B cell (primary cell): ENCODE measurements at regions not wholly inside any gene's neighbourhood (a gene's known extent, or its start where the extent isn't known, plus 50 kb on each side); places are given as distances from the start of the nearest gene placed in this dataset.

Experiments
- ATAC-seq: fragments of 200-7000 bp; cut with Tn5 transposase; one replicate; pipeline ENCODE4 v1.10.0; 2021; ENCODE audit warnings: low read depth, mild to moderate bottlenecking, moderate number of reproducible peaks, moderate library complexity
- CTCF ChIA-PET: fragments of 350-600 bp; sonication (Branson Sonifier 250); formaldehyde crosslinking; loops from one replicate; lab custom pipeline; 2021; ENCODE audit warnings: antibody characterized with exemption, inconsistent platforms; lab: Charles Lee
- POLR2A ChIA-PET: fragments of 350-600 bp; sonication (Branson Sonifier 250); formaldehyde crosslinking; loops from one replicate; lab custom pipeline; 2021; ENCODE audit warnings: antibody characterized with exemption; lab: Charles Lee
- DNase-seq: peaks from one replicate; pipeline ENCODE4 v3.0.0; 2013
- H2AFZ ChIP-seq: 2 replicates; pipeline ENCODE4 v1.6.1; 2012; ENCODE audit warnings: mild to moderate bottlenecking, low read depth, low read length; ENCODE audit not compliant: insufficient read depth, poor library complexity, severe bottlenecking
- H3K27ac ChIP-seq, 2 donors: 1 replicate in 1 of 2; 2 replicates in 1 of 2; pipeline ENCODE4 v1.5.1; 2012 to 2013; ENCODE audit warnings: low read length in 2 of 2, mild to moderate bottlenecking in 2 of 2, moderate library complexity in 1 of 2
- H3K27me3 ChIP-seq, 4 experiments: fragments of 200-600 bp in 1 of 4; sonication (generic) in 1 of 4; replicated peaks in 1 of 4; 1 replicate in 2 of 4; 2 replicates in 2 of 4; pipeline versions ENCODE4 v1.6.1 to v1.7.0; 2013 to 2016; ENCODE audit warnings: low read length in 3 of 4, mild to moderate bottlenecking in 2 of 4, mixed read lengths in 1 of 4, moderate library complexity in 1 of 4; ENCODE audit not compliant: insufficient read depth in 4 of 4, control insufficient read depth in 3 of 4; ENCODE audit errors: control extremely low read depth in 1 of 4
- H3K36me3 ChIP-seq, 2 experiments: replicated peaks in 1 of 2; 1 replicate in 1 of 2; 2 replicates in 1 of 2; pipeline versions ENCODE4 v1.6.1 to v1.7.1; 2013; ENCODE audit warnings: low read length in 1 of 2; ENCODE audit not compliant: insufficient read depth in 2 of 2, control insufficient read depth in 1 of 2; ENCODE audit errors: control extremely low read depth in 1 of 2, extremely low read depth in 1 of 2
- H3K4me1 ChIP-seq, 2 donors: fragments of 200-600 bp in 1 of 2; sonication (generic) in 1 of 2; 1 replicate in 1 of 2; 2 replicates in 1 of 2; pipeline versions ENCODE4 v1.5.1 to v1.6.1; 2013 to 2017; ENCODE audit warnings: low read length in 2 of 2; ENCODE audit not compliant: control insufficient read depth in 2 of 2, insufficient read depth in 2 of 2
- H3K4me2 ChIP-seq: replicated peaks from 2 replicates; pipeline ENCODE3; 2012; ENCODE audit warnings: mild to moderate bottlenecking, low read depth, low read length; ENCODE audit not compliant: poor library complexity, severe bottlenecking
- H3K4me3 ChIP-seq, 5 experiments: fragments of 200-600 bp in 1 of 5; sonication (generic) in 1 of 5; 1 replicate in 3 of 5; 2 replicates in 2 of 5; pipeline versions ENCODE4 v1.5.1 to v1.7.0; 2011 to 2016; ENCODE audit warnings: low read length in 4 of 5, mild to moderate bottlenecking in 4 of 5, low read depth in 2 of 5, control low read depth in 1 of 5, moderate library complexity in 1 of 5; ENCODE audit not compliant: insufficient read depth in 1 of 5; ENCODE audit errors: control extremely low read depth in 1 of 5, extremely low read depth in 1 of 5
- H3K79me2 ChIP-seq: fragments of 200-600 bp; sonication (generic); one replicate; pipeline ENCODE4 v1.6.0; 2016; ENCODE audit warnings: low read length; ENCODE audit not compliant: control insufficient read depth, insufficient read depth
- H3K9ac ChIP-seq: fragments of 200-600 bp; sonication (generic); 2 replicates; pipeline ENCODE4 v1.6.1; 2017; ENCODE audit warnings: mild to moderate bottlenecking, low read length, moderate library complexity
- H3K9me3 ChIP-seq, 3 donors: one replicate each; pipeline versions ENCODE4 v1.6.1 to v1.7.1; 2013; ENCODE audit warnings: low read length in 2 of 3; ENCODE audit not compliant: control insufficient read depth in 2 of 3, insufficient read depth in 1 of 3; ENCODE audit errors: control extremely low read depth in 1 of 3
- H4K20me1 ChIP-seq: 2 replicates; pipeline ENCODE4 v1.6.0; 2012; ENCODE audit warnings: mild to moderate bottlenecking, low read length; ENCODE audit not compliant: insufficient read depth, control insufficient read depth, poor library complexity, severe bottlenecking
- H3K27ac Mint-ChIP-seq: one replicate; pipeline ENCODE4 v1.8.0; 2021; ENCODE audit warnings: mixed read lengths
- H3K27me3 Mint-ChIP-seq: one replicate; pipeline ENCODE4 v1.8.0; 2021; ENCODE audit warnings: mixed read lengths
- H3K4me1 Mint-ChIP-seq: one replicate; pipeline ENCODE4 v1.8.0; 2021; ENCODE audit warnings: mixed read lengths
- H3K4me3 Mint-ChIP-seq: one replicate; pipeline ENCODE4 v1.8.0; 2021; ENCODE audit warnings: mixed read lengths
- H3K9me3 Mint-ChIP-seq: one replicate; pipeline ENCODE4 v1.8.0; 2022; ENCODE audit warnings: mixed read lengths; ENCODE audit not compliant: insufficient read depth
- CTCF ChIP-seq: fragments of 200-600 bp; IDR thresholded peaks from one replicate; pipeline ENCODE4 v1.8.0; 2022; ENCODE audit warnings: antibody characterized with exemption, mild to moderate bottlenecking
- EZH2 ChIP-seq: IDR thresholded peaks from 2 replicates; pipeline ENCODE4 v1.6.1; 2012; ENCODE audit warnings: borderline replicate concordance, low read depth, mild to moderate bottlenecking, moderate library complexity, low read length; ENCODE audit not compliant: insufficient read depth, poor library complexity, severe bottlenecking
- WGBS: methylation state at CpG from one replicate; pipeline ENCODE4 v1.1.5; 2013; ENCODE audit warnings: missing lambda C conversion rate; ENCODE audit not compliant: insufficient coverage; 5-methylcytosine and 5-hydroxymethylcytosine counted together
- intact Hi-C: fragments of 100-400 bp; cut with micrococcal nuclease; formaldehyde crosslinking; loops from one replicate; pipeline ENCODE4 v1.10.0; 2022

DNA sequence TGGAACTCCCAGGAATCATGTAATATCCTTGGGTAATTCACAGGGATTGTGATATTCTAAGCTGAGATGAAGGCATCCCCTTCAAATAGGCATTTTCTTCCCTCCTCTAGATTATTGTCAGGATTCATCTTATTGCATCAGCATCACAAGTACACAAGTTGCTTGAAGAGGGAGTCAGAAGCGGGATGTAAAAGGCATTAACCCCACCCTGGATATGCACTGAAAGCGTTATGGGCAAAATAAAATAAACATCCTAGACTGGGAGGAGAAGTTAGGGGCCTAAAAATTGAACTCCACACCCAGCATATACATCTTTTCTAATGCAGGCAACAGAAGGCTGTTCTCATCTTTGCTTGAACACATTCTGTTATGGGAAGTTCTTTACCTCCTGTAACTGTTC, 381.2 kb downstream of the SETD4 start:
- Histone ChIP-seq H2AFZ (no peak overlapping the region), H3K4me3 (no peak overlapping the region), H4K20me1 (no peaks in the 10 kb centered on the region), H3K9ac (no peak overlapping the region), H3K9me3 (no peaks in the 10 kb centered on the region), H3K4me1 (no peaks in the 10 kb centered on the region), H3K27me3 (peaks cover 0 to 3% (median 1%) of the 10 kb centered on the region in 4 experiments), H3K27ac (no peak overlapping the region), H3K36me3 (no peaks in the 10 kb centered on the region), H3K4me2 (no peak overlapping the region), H3K79me2 (no peaks in the 10 kb centered on the region)
- Mint-ChIP-seq H3K4me3 (no peak overlapping the region), H3K27ac (no peak overlapping the region), H3K27me3 (peaks cover 15% of the 10 kb centered on the region), H3K4me1 (no peaks in the 10 kb centered on the region), H3K9me3 (no peaks in the 10 kb centered on the region)
- CTCF ChIA-PET = no interaction called here
- no CpG with 5 or more reads among the region's 2 CpGs for WGBS
- POLR2A ChIA-PET = no interaction called here
- intact Hi-C loops = no loop called here
- DNase-seq (no peak), ATAC-seq (no peak)
- TF ChIP-seq EZH2 = no peak
- no peak for TF ChIP-seq CTCF

DNA sequence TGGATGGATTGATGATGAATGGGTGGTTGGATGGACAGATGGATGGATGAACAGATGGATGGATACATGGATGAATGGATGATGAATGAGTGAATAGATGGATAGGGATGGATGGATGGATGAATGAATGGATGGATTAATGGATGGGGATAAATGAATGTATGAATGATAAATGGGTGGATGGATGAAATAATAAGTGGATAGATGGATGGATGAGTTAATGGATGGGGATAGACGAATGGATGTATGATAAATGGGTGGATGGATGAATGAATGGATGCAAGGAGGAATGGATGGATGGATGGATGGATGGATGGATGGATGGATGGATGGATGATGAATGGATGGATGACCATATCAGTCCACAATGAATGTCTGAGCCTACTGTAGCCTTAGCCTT, 381.9 kb downstream of the SETD4 start:
- CTCF ChIA-PET = no interaction called here
- no peak for DNase-seq
- intact Hi-C loops = no loop called here
- Histone ChIP-seq H3K4me3 (no peak overlapping the region), H3K4me1 (no peaks in the 10 kb centered on the region), H3K9ac (no peak overlapping the region), H3K36me3 (no peaks in the 10 kb centered on the region), H3K27ac (no peak overlapping the region), H3K9me3 (no peaks in the 10 kb centered on the region), H4K20me1 (no peaks in the 10 kb centered on the region), H3K27me3 (peaks cover 0 to 3% (median 1%) of the 10 kb centered on the region in 4 experiments), H3K4me2 (no peak overlapping the region), H2AFZ (no peak overlapping the region), H3K79me2 (no peaks in the 10 kb centered on the region)
- POLR2A ChIA-PET = no interaction called here
- WGBS = 93% methylated on average over 1 of the region's 1 CpG
- peaks cover 18% of the 10 kb centered on the region for H3K27me3 Mint-ChIP-seq
- no peak for ATAC-seq
- no peak for TF ChIP-seq CTCF
- TF ChIP-seq EZH2 = no peak
- H3K4me1 Mint-ChIP-seq = no peaks in the 10 kb centered on the region
- no peak overlapping the region for H3K27ac Mint-ChIP-seq
- H3K9me3 Mint-ChIP-seq = no peaks in the 10 kb centered on the region
- no peak overlapping the region for H3K4me3 Mint-ChIP-seq
